DND-41 (cell line): ENCODE measurements at regions not wholly inside any gene's neighbourhood (a gene's known extent, or its start where the extent isn't known, plus 50 kb on each side); places are given as distances from the start of the nearest gene placed in this dataset.

Experiments
- ATAC-seq: fragments of 200-7000 bp; cut with Tn5 transposase; 3 replicates; pipeline ENCODE4 v1.9.1; 2021; ENCODE audit warnings: low read depth; ENCODE audit not compliant: insufficient read depth
- DNase-seq: peaks from one replicate; pipeline ENCODE4 v3.0.0-alpha.2; 2020
- H2AFZ ChIP-seq: 2 replicates; pipeline ENCODE4 v1.6.0; 2012; ENCODE audit warnings: low read depth, low read length
- H3K27ac ChIP-seq: 2 replicates; pipeline ENCODE4 v1.5.1; 2012; ENCODE audit warnings: low read length, inconsistent platforms
- H3K27me3 ChIP-seq: fragments of 200-600 bp; sonication (generic); 2 replicates; pipeline ENCODE4 v1.6.0; 2012; ENCODE audit warnings: low read length, mild to moderate bottlenecking, inconsistent platforms; ENCODE audit not compliant: insufficient read depth, poor library complexity
- H3K36me3 ChIP-seq: 2 replicates; pipeline ENCODE4 v1.5.1; 2012; ENCODE audit warnings: low read length, inconsistent platforms; ENCODE audit not compliant: insufficient read depth
- H3K4me1 ChIP-seq: 2 replicates; pipeline ENCODE4 v1.5.1; 2012; ENCODE audit warnings: mild to moderate bottlenecking, low read length; ENCODE audit not compliant: insufficient read depth
- H3K4me2 ChIP-seq: 2 replicates; pipeline ENCODE4 v1.6.0; 2012; ENCODE audit warnings: mild to moderate bottlenecking, moderate library complexity, low read length, inconsistent platforms; ENCODE audit not compliant: insufficient read depth
- H3K4me3 ChIP-seq, 2 experiments: fragments of 200-600 bp in 1 of 2; shearing (Covaris generic) in 1 of 2; 2 replicates each; pipeline ENCODE4 v1.5.1; 2012 to 2016; ENCODE audit warnings: inconsistent platforms in 2 of 2, low read length in 2 of 2, mild to moderate bottlenecking in 2 of 2, low read depth in 1 of 2, moderate library complexity in 1 of 2
- H3K79me2 ChIP-seq: 2 replicates; pipeline ENCODE4 v1.6.0; 2012; ENCODE audit warnings: low read length, inconsistent platforms; ENCODE audit not compliant: insufficient read depth
- H3K9ac ChIP-seq: 2 replicates; pipeline ENCODE4 v1.6.0; 2012; ENCODE audit warnings: low read depth, mild to moderate bottlenecking, inconsistent platforms, low read length, moderate library complexity
- H3K9me3 ChIP-seq: 2 replicates; pipeline ENCODE4 v1.5.1; 2012; ENCODE audit warnings: low read length, moderate library complexity, mild to moderate bottlenecking, inconsistent platforms; ENCODE audit not compliant: insufficient read depth, severe bottlenecking
- H4K20me1 ChIP-seq: 2 replicates; pipeline ENCODE4 v1.6.0; 2012; ENCODE audit warnings: low read length; ENCODE audit not compliant: insufficient read depth
- CTCF ChIP-seq: IDR thresholded peaks from 2 replicates; pipeline ENCODE4 v1.5.1; 2012; ENCODE audit warnings: borderline replicate concordance, low read length, moderate library complexity, mild to moderate bottlenecking; ENCODE audit not compliant: poor library complexity, severe bottlenecking; ENCODE audit errors: extremely low read depth
- EZH2 ChIP-seq: IDR thresholded peaks from 3 replicates; pipeline ENCODE4 v1.6.1; 2012; ENCODE audit warnings: borderline replicate concordance, low read depth, mild to moderate bottlenecking, moderate library complexity, low read length, inconsistent platforms; ENCODE audit not compliant: severe bottlenecking

DNA sequence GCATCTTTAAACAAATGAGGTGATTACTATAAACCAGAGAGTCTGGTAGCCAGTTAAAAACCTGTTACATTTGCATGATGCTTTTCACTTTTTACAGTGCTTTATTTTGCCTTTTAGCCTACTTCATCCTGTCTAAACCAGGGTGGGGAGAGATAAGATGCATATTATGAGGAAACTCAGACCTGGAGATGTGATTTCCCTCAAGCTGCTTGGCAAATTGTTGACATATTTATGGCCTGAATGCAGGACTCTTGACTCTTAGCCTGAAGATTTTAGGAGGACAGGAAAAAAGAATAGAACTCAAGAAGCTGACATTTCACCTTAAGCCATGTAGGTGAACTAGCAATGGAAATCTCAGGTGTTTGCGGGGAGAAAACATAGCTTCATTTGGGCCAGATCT lies 202.8 kb downstream of the NMUR2 start:
- no peaks in the 10 kb centered on the region for H3K79me2 ChIP-seq
- no peak overlapping the region for H3K9ac ChIP-seq
- ATAC-seq (no peak), DNase-seq (no peak)
- H3K4me2 ChIP-seq, result no peak overlapping the region
- no peak overlapping the region for H3K4me3 ChIP-seq
- no peak overlapping the region for H2AFZ ChIP-seq
- no peaks in the 10 kb centered on the region for H3K4me1 ChIP-seq
- no peaks in the 10 kb centered on the region for H3K27me3 ChIP-seq
- no peak overlapping the region for H3K27ac ChIP-seq
- no peaks in the 10 kb centered on the region for H3K36me3 ChIP-seq
- no peak for TF ChIP-seq EZH2
- TF ChIP-seq CTCF, result no peak
- H3K9me3 ChIP-seq, result no peaks in the 10 kb centered on the region
- H4K20me1 ChIP-seq, result no peaks in the 10 kb centered on the region

GRCh38 chr5:152193391-152194107 lies 211.5 kb downstream of the NMUR2 start:
- Histone ChIP-seq H2AFZ (no peak overlapping the region), H3K4me3 (no peak overlapping the region; a peak in 1 of 4 replicates), H3K27ac (no peak overlapping the region), H3K4me1 (no peaks in the 10 kb centered on the region), H3K79me2 (no peaks in the 10 kb centered on the region), H3K4me2 (no peak overlapping the region), H3K27me3 (no peaks in the 10 kb centered on the region), H3K9me3 (no peaks in the 10 kb centered on the region), H4K20me1 (no peaks in the 10 kb centered on the region), H3K9ac (no peak overlapping the region), H3K36me3 (no peaks in the 10 kb centered on the region)
- TF ChIP-seq EZH2 (no peak), CTCF (no peak)
- no peak for DNase-seq
- no peak for ATAC-seq

DNA sequence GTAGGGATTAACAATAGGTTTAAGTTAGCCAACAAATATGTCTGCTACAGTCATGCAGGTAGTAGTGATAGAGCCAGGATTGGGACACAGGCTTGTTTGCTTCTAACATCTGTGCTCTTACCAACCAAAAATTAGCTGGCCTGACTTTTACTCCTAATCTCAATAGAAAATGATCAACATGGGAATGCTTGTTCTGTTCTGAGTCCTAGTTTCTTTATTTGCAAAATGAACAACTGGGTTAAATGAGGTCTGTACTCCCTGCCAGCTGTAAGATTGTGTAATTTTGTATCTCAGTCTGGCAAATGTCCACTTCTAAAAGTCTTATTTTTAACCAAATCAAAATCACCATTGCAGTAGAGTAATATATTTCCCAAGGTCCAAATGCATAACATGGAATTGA lies 216.8 kb downstream of the NMUR2 start:
- ATAC-seq (no peak), DNase-seq (no peak)
- Histone ChIP-seq H3K27ac (no peak overlapping the region), H3K36me3 (no peaks in the 10 kb centered on the region), H4K20me1 (no peaks in the 10 kb centered on the region), H3K9ac (no peak overlapping the region), H3K27me3 (peaks cover 3% of the 10 kb centered on the region), H2AFZ (no peak overlapping the region), H3K79me2 (no peaks in the 10 kb centered on the region), H3K9me3 (no peaks in the 10 kb centered on the region), H3K4me2 (no peak overlapping the region), H3K4me3 (no peak overlapping the region), H3K4me1 (no peaks in the 10 kb centered on the region)
- TF ChIP-seq CTCF (no peak), EZH2 (no peak)
